Amygdala (tissue), 56 donors: ENCODE measurements at regions not wholly inside any gene's neighbourhood (a gene's known extent, or its start where the extent isn't known, plus 50 kb on each side); places are given as distances from the start of the nearest gene placed in this dataset.

Experiments
- DNase-seq, 56 donors: peaks; one replicate each; lab custom pipeline; 2025; lab: John Stamatoyannopoulos, UW

DNA sequence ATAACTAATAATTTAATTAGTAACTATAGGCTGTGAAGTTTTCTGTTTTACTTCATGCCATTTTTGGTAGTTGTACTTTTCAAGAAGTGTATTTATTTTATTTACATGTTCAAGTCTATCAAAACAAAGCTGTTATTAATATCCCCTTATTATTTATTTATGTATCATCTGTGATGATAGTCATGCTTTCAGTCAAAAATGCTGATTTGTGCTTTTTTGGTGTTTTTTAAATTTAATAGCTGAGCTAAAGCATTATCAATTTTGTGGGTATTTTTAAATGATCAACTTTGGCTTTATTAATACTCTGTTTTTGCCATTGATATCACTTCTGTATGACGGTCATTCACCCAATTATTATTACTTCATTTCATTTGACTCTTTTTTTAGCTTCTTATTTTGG lies 1229.2 kb upstream of the CADM2 start:
- DNase-seq = no peak

DNA sequence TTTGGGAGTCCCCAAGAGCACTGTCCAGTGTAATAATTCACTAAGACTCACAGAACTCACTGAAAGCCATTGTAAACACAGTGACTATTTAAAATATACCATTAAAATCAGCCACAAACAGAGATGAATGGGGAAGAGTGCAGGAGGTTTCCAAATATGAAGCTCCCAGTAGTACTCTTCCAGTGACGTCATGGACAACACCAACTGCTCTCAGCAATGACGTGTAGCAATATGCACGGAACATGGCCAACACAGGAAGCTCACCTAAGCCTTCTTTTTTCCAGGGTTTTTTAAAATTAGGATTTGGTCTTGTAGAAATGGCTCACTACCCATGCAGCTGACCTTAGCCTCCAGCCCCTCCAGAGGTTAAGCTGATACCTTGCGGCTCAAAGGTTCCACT lies 1224.1 kb upstream of the CADM2 start:
- no peak for DNase-seq

DNA sequence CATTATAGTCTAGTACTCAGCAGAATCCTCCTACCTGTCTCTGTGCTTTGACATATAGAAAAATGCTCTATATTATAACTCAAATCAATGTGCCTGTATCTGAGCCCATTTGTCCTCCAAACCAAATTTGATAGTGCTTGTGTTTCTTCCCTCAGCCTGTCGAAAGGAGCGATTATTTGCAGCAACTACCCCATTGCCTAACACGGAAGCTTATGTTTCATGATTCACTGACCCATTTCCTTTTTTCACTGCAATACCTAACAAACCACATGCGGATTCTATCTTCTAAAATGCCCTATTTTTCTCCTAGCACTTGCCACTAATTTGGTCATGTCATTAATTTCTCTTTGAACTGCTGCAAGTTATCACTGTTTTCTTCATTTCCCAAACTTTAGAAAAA lies 1220.6 kb upstream of the CADM2 start:
- no peak for DNase-seq

DNA sequence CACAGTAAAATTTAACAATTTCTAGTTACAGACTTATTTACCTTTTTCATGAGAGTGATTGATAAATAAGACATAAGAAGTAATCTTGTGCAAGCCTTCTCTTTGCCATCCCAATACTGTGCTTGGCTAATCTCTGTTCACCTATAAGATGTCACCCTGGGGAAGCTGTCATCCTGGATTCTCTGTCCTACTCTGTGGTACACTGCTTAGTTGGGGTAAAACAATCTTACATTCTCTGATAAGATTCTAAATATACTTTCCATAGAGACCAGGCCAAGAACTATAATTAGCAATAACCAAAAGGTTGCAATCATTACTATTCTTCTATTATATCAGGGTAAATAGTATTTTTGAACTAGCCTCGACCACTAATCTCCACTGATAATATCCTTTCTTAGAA lies 1218.3 kb upstream of the CADM2 start:
- no peak for DNase-seq

- DNase-seq = no peak
Observed at GRCh38 chr3:83765956-83766355, 1192.8 kb upstream of the CADM2 start.

- DNase-seq = no peak
Observed at GRCh38 chr3:83769791-83770663, 1188.8 kb upstream of the CADM2 start.

- DNase-seq = no peak
Observed at GRCh38 chr3:83770664-83771402, 1188.0 kb upstream of the CADM2 start.

GRCh38 chr3:83802801-83803200 lies 1156.0 kb upstream of the CADM2 start:
- DNase-seq = no peak

DNA sequence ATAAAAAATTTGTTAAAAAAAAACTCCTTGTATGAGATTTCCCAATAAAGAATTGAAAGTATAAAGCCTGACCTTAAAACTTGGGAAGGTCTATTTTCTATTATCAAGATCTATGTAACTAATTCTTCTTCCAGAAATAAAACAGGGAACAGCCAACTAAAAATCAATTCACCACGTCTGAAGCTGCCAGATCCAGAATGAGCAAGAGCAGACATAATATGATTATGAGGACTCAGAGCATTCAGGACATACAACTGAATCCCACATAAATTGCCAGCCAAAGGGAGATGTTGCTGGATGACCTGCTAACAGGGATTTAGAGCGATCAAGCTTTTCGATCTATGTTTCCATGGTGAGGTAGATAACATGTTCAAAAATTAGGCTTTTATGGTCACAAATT lies 1151.3 kb upstream of the CADM2 start:
- DNase-seq = no peak

GRCh38 chr3:83813176-83813575 lies 1145.6 kb upstream of the CADM2 start:
- DNase-seq = no peak

DNA sequence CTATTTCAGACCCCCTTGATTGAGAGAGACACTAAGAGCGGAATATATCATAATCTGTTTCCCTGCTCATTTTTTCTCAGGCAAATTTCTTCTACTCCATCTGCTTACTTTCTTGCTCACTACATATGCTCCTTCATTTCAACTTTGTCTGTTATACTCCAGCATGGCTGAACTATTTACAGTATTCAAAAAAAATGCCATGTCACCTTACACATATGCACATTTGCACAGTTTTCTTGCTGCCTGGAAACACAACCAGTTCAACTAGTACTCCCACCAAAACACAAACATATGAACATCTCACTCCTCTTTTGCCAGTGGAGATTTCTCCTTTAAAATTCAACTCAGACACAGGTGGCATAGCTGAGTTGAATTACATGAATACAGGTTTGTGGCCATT lies 1142.1 kb upstream of the CADM2 start:
- no peak for DNase-seq

DNA sequence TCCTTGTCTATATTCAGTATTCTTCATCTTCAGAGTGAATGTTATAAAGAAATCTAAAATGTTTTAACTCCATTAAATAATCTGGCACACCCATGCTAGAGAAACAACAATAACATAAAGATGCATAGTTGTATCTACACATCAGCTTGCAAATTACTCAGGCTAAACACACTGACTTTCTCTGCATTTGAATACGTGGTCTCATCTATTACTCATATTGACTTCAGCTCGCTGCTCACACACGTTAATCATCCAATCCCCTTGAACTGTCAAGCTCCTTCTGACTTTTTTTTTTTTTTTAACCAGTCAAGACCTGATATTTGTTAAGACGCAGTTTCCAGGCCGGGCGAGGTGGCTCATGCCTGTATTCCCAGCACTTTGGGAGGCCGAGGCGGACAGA lies 1137.3 kb upstream of the CADM2 start:
- DNase-seq = no peak

GRCh38 chr3:83823095-83823494 lies 1135.7 kb upstream of the CADM2 start:
- no peak for DNase-seq

GRCh38 chr3:83835040-83835439 lies 1123.7 kb upstream of the CADM2 start:
- no peak for DNase-seq

GRCh38 chr3:83842511-83842910 lies 1116.3 kb upstream of the CADM2 start:
- DNase-seq = no peak

- DNase-seq = no peak
Observed at GRCh38 chr3:83843716-83844115, 1115.1 kb upstream of the CADM2 start.

- no peak for DNase-seq
Observed at GRCh38 chr3:83849106-83849730, 1109.6 kb upstream of the CADM2 start.

DNA sequence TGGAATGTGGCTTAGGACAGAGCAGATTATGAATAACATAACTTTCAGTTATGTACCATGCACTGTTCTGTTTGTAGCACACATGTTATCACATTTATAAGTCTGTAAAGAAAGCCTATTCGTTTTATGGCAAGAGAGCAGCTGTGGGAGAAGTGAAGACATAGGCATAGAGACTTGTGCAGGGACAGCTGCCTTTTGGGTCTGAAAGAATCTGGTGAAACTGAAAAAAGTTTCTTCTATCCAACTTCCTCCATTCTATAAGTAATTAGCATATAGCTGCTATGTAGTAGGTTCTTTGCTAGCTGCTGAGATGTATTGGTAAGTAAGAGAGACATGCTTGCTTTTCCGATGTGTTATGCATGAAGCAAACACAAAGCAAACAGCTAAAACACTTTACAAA lies 1095.4 kb upstream of the CADM2 start:
- no peak for DNase-seq

- no peak for DNase-seq
Observed at GRCh38 chr3:83868909-83869567, 1089.8 kb upstream of the CADM2 start.

DNA sequence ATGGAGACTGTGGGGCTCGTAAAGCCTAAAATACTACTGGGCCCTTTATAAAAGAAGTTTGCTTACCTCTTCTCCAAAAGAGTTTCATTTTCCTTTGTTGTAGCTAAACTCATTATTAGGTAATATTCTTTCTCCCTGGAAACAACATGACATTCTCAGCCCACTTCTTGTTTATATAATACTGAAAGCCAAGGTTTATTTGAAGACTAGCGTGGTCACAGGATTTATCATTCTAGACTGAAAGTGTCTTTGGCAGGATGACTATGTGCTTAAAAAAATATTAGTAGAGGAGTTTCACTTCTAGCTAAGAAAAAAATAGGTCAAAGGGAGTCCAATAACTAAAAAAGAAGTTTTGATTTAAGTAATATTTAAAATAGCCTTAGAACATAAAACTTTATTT lies 1085.2 kb upstream of the CADM2 start:
- DNase-seq = no peak

GRCh38 chr3:83877910-83878309 lies 1080.9 kb upstream of the CADM2 start:
- no peak for DNase-seq
